ELR (cell line): ENCODE measurements at regions not wholly inside any gene's neighbourhood (a gene's known extent, or its start where the extent isn't known, plus 50 kb on each side); places are given as distances from the start of the nearest gene placed in this dataset.
"Not testable (repeated sequence)": the region's sequence is repeated elsewhere in the genome, so short reads cannot be mapped to it uniquely, and the experiment has no call there.

Experiments used
- DNase-seq: peaks from one replicate; pipeline ENCODE4 v3.0.0-alpha.2; 2015; ENCODE audit warnings: low read depth

- not testable (repeated sequence) for DNase-seq
Measured at GRCh38 chr19:40940771-40941170, 50.3 kb upstream of the CYP2B6 start.

GRCh38 chr19:40938007-40938406, 53.1 kb upstream of the CYP2B6 start:
- DNase-seq = not testable (repeated sequence)

GRCh38 chr19:40936755-40937154, 54.3 kb upstream of the CYP2B6 start:
- DNase-seq = no peak

- DNase-seq = peak; percentile 49
Measured at GRCh38 chr19:40933025-40933424, 51.0 kb upstream of the CYP2A7 start.

GRCh38 chr19:40932008-40932959, 50.3 kb upstream of the CYP2A7 start:
- DNase-seq = no peak
